K562 (cell line): ENCODE measurements at regions not wholly inside any gene's neighbourhood (a gene's known extent, or its start where the extent isn't known, plus 50 kb on each side); places are given as distances from the start of the nearest gene placed in this dataset.

Experiments used
- ATAC-seq: fragments of 200-7000 bp; cut with Tn5 transposase; 3 replicates; pipeline ENCODE4 v1.9.1; 2020; ENCODE audit warnings: moderate library complexity
- BruUV-seq: library from RNA; stranded (reverse); fragments of 400-500 nt; replicated peaks from 2 replicates; lab custom pipeline; 2021; lab: Mats Ljungman, UMichigan
- CTCF ChIA-PET: fragments of 300-600 bp; formaldehyde crosslinking; extraction: SDS; loops from one replicate; lab custom pipeline; 2021; ENCODE audit warnings: low intra/inter-chr PET ratio; lab: Yijun Ruan, JAX
- POLR2A ChIA-PET: fragments of 300-600, 350-650 bp; sonication (Branson Sonifier 250); formaldehyde crosslinking; extraction: SDS; loops from one replicate; lab custom pipeline; 2021; ENCODE audit warnings: antibody characterized with exemption, inconsistent platforms; lab: Yijun Ruan, JAX
- DNase-seq, 4 experiments: peaks; one replicate each; pipeline versions ENCODE4 v3.0.0 to v3.0.0-alpha.2; 2011 to 2018; ENCODE audit warnings: low spot score in 3 of 4, mixed read lengths in 3 of 4; ENCODE audit errors: extremely low read depth in 1 of 4
- FAIRE-seq: peaks from 2 replicates; lab custom pipeline; 2011; peaks lifted over from hg19 to GRCh38; lab: Jason Lieb, UNC
- H2AFZ ChIP-seq: 2 replicates; pipeline ENCODE4 v1.6.0; 2011; ENCODE audit warnings: low read depth, low read length, control low read depth, inconsistent platforms
- H3K27ac ChIP-seq: fragments of 200-600 bp; 3 replicates; pipeline ENCODE4 v1.8.0; 2011; ENCODE audit warnings: low read depth, mild to moderate bottlenecking, control low read depth, inconsistent platforms, low read length, moderate library complexity, mixed read lengths; ENCODE audit errors: extremely low read depth
- H3K27me3 ChIP-seq, 2 experiments: fragments of 300-600 bp in 1 of 2; 2 replicates in 1 of 2; 3 replicates in 1 of 2; pipeline versions ENCODE4 v1.6.0 to v1.8.0; 2011; ENCODE audit warnings: inconsistent platforms in 2 of 2, low read length in 2 of 2, mild to moderate bottlenecking in 1 of 2, mixed read lengths in 1 of 2, moderate library complexity in 1 of 2; ENCODE audit not compliant: control insufficient read depth in 2 of 2, insufficient read depth in 2 of 2
- H3K36me3 ChIP-seq: fragments of 300-600 bp; 3 replicates; pipeline ENCODE4 v1.8.0; 2011; ENCODE audit warnings: mild to moderate bottlenecking, low read length, inconsistent platforms; ENCODE audit not compliant: control insufficient read depth, insufficient read depth
- H3K4me1 ChIP-seq, 2 experiments: fragments of 200-600 bp in 1 of 2; replicated peaks in 1 of 2; 2 replicates in 1 of 2; 3 replicates in 1 of 2; pipeline versions ENCODE4 v1.5.1 to v1.8.0; 2011; ENCODE audit warnings: inconsistent platforms in 2 of 2, low read length in 2 of 2, mild to moderate bottlenecking in 1 of 2, mixed read lengths in 1 of 2, moderate library complexity in 1 of 2; ENCODE audit not compliant: control insufficient read depth in 2 of 2, insufficient read depth in 2 of 2
- H3K4me2 ChIP-seq: 2 replicates; pipeline ENCODE4 v1.6.1; 2011; ENCODE audit warnings: low read length, control low read depth, inconsistent platforms, mixed read lengths; ENCODE audit not compliant: insufficient read depth
- H3K4me3 ChIP-seq: fragments of 200-600 bp; sonication (generic), shearing (Covaris generic); 2 replicates; pipeline ENCODE4 v1.5.1; 2016; ENCODE audit warnings: control low read depth, inconsistent platforms
- H3K79me2 ChIP-seq: fragments of 200-600 bp; 3 replicates; pipeline ENCODE4 v1.8.0; 2011; ENCODE audit warnings: low read length, inconsistent platforms; ENCODE audit not compliant: control insufficient read depth, insufficient read depth
- H3K9ac ChIP-seq, 2 experiments: 2 replicates each; pipeline versions ENCODE4 v1.6.0 to v1.6.1; 2011; ENCODE audit warnings: low read depth in 2 of 2, low read length in 2 of 2, control low read depth in 1 of 2, inconsistent platforms in 1 of 2, mild to moderate bottlenecking in 1 of 2, mixed read lengths in 1 of 2; ENCODE audit not compliant: insufficient read depth in 1 of 2
- H3K9me1 ChIP-seq: one replicate; pipeline ENCODE4 v1.6.0; 2011; ENCODE audit warnings: inconsistent platforms, mild to moderate bottlenecking, low read length, moderate library complexity; ENCODE audit not compliant: control insufficient read depth, insufficient read depth
- H3K9me3 ChIP-seq: replicated peaks from 2 replicates; pipeline ENCODE4 v1.5.1; 2011; ENCODE audit warnings: low read depth, low read length, inconsistent platforms; ENCODE audit not compliant: control insufficient read depth, insufficient read depth
- H4K20me1 ChIP-seq: replicated peaks from 2 replicates; pipeline ENCODE4 v1.6.1; 2011; ENCODE audit warnings: low read length, inconsistent platforms, mixed read lengths; ENCODE audit not compliant: control insufficient read depth, insufficient read depth
- CCAR2 ChIP-seq: fragments of 200-400 bp; formaldehyde crosslinking; IDR thresholded peaks from 2 replicates; pipeline ENCODE4 v1.6.1; 2017; ENCODE audit warnings: mild to moderate bottlenecking, low read depth, low read length
- HDAC1 ChIP-seq, 2 experiments: fragments of 450-650 bp; IDR thresholded peaks; 2 replicates each; pipeline ENCODE4 v1.6.1; 2016 to 2017; ENCODE audit warnings: inconsistent platforms in 1 of 2, mild to moderate bottlenecking in 1 of 2, moderate library complexity in 1 of 2
- HNRNPLL ChIP-seq: fragments of 200-400 bp; formaldehyde crosslinking; IDR thresholded peaks from 2 replicates; pipeline ENCODE4 v1.6.1; 2017; ENCODE audit warnings: low read length, low read depth, mild to moderate bottlenecking; ENCODE audit not compliant: poor library complexity, severe bottlenecking
- RBM14 ChIP-seq: fragments of 200-400 bp; formaldehyde crosslinking; IDR thresholded peaks from 2 replicates; pipeline ENCODE4 v1.6.1; 2018; ENCODE audit warnings: low read depth, mild to moderate bottlenecking, low read length, moderate library complexity, borderline replicate concordance; ENCODE audit not compliant: insufficient read depth
- RBM22 ChIP-seq: fragments of 200-400 bp; formaldehyde crosslinking; IDR thresholded peaks from 2 replicates; pipeline ENCODE4 v1.6.1; 2018; ENCODE audit warnings: low read length, low read depth; ENCODE audit not compliant: poor library complexity, severe bottlenecking
- RFX5 ChIP-seq: IDR thresholded peaks from 2 replicates; pipeline ENCODE4 v1.6.1; 2011; ENCODE audit warnings: low read depth, mild to moderate bottlenecking, improper control_type of control experiment, low read length
- TAF1 ChIP-seq: IDR thresholded peaks from 2 replicates; pipeline ENCODE4 v1.6.1; 2011; ENCODE audit warnings: mild to moderate bottlenecking, low read length, moderate library complexity; ENCODE audit not compliant: insufficient read depth, control insufficient read depth, severe bottlenecking; ENCODE audit errors: extremely low read depth
- TAF9B ChIP-seq: fragments of 450-650 bp; IDR thresholded peaks from 2 replicates; pipeline ENCODE4 v1.6.1; 2018; ENCODE audit warnings: mild to moderate bottlenecking; ENCODE audit not compliant: partially characterized antibody
- ZNF263 ChIP-seq: sonication (generic); formaldehyde crosslinking; IDR thresholded peaks from 2 replicates; pipeline ENCODE4 v1.8.0; 2022; ENCODE audit warnings: mild to moderate bottlenecking, missing genetic modification reagents, borderline replicate concordance
- ZNF695 ChIP-seq: fragments of 450-650 bp; formaldehyde crosslinking; IDR thresholded peaks from 2 replicates; pipeline ENCODE4 v1.4.0; 2020; ENCODE audit warnings: mild to moderate bottlenecking, moderate library complexity
- WGBS: fragments of 100-300 bp; shearing (Covaris generic); methylation state at CpG from one replicate; pipeline ENCODE4 v1.1.6; 2016; ENCODE audit warnings: low coverage, mixed read lengths; ENCODE audit not compliant: insufficient coverage; ENCODE audit errors: missing lambda C conversion rate; 5-methylcytosine and 5-hydroxymethylcytosine counted together
- in situ Hi-C: fragments of 300-500 bp; cut with MboI; formaldehyde crosslinking; loops from 4 replicates; pipeline ENCODE4 v1.15.0; 2018; ENCODE audit warnings: inconsistent platforms, mixed read lengths
- intact Hi-C: fragments of 100-400 bp; cut with micrococcal nuclease; formaldehyde crosslinking; loops from 2 replicates; pipeline ENCODE4 v1.14.2; 2022
- TF ChIP-seq, protein P1 (sequence below): IDR thresholded peaks from 2 replicates; pipeline ENCODE4 v1.6.1; 2016; ENCODE audit warnings: missing genetic modification characterization, missing compliant biosample characterization
- TF ChIP-seq, protein P2 (sequence below): sonication (generic); formaldehyde crosslinking; IDR thresholded peaks from 2 replicates; pipeline ENCODE4 v1.8.0; 2022; ENCODE audit warnings: missing genetic modification reagents, mild to moderate bottlenecking, moderate library complexity, borderline replicate concordance
- TF ChIP-seq, protein P3 (sequence below): IDR thresholded peaks from 3 replicates; pipeline ENCODE4 v1.6.1; 2011; ENCODE audit warnings: borderline replicate concordance, mild to moderate bottlenecking; ENCODE audit not compliant: insufficient read length, insufficient read depth
- TF ChIP-seq, protein P4 (sequence below), 2 experiments: IDR thresholded peaks in 1 of 2; conservative IDR thresholded peaks in 1 of 2; 2 replicates each; pipeline ENCODE4 v1.6.1; 2016; ENCODE audit warnings: low read depth in 2 of 2, mild to moderate bottlenecking in 1 of 2, missing compliant biosample characterization in 1 of 2, missing genetic modification characterization in 1 of 2, moderate library complexity in 1 of 2

DNA sequence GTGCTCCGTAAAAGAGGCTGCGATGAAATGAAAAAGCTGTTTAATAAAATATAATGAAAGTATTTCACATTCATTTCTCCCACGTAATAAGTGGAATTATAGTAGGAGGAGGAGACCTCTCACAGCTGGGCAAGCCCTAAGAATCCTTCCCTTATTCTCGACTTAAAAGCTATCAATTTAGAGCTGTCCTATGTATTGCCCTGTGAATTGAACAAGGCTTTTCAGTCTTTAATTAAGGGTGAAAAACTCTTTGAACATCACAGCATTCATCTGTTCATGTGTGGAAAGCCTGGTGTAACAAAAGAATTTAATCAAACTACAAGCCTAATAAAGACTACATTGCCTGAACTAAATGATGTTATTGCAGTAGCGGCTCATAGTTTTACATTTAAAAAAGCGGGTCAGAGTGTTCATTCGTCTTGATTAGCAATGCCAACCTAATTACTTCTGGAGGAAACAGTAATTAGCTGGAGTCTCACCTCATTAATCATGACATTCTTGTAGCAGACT is 142.0 kb downstream of the ETNK1 start (continued):
- TF ChIP-seq CCAR2 (no peak), RFX5 (no peak), ZNF263 (CRISPR knock-in tag) (no peak)
- TF ChIP-seq, protein P1, sequence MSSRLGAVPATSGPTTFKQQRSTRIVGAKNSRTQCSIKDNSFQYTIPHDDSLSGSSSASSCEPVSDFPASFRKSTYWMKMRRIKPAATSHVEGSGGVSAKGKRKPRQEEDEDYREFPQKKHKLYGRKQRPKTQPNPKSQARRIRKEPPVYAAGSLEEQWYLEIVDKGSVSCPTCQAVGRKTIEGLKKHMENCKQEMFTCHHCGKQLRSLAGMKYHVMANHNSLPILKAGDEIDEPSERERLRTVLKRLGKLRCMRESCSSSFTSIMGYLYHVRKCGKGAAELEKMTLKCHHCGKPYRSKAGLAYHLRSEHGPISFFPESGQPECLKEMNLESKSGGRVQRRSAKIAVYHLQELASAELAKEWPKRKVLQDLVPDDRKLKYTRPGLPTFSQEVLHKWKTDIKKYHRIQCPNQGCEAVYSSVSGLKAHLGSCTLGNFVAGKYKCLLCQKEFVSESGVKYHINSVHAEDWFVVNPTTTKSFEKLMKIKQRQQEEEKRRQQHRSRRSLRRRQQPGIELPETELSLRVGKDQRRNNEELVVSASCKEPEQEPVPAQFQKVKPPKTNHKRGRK (tag): no peak

DNA sequence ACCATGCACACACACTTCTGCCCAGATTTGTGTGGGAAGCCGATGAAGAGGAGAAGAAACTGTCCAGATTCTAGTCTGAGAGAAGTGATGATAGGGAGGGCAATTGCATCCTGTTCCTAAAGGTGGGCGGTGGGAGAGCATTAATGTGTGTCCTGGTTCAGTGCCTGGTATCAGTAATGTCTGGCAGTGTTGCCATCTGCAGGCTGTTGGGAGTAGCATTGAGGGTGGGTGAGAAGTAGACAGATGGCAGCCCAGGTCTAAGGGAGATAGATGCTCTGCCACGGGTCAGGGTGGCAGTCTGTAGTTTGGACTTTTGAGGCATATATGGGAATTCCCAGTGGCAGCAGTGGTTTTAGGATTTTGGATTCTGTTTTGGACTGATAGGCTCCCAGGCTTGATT is 156.4 kb downstream of the ETNK1 start:
- ATAC-seq (no peak), DNase-seq (no peak), FAIRE-seq (no peak)
- no peak overlapping the region for H2AFZ ChIP-seq
- no peaks in the 10 kb centered on the region; a peak in 1 of 5 replicates for H3K27me3 ChIP-seq
- no peak overlapping the region for H3K4me3 ChIP-seq
- no TSS peak for BruUV-seq
- in situ Hi-C loops: no loop called here
- no peaks in the 10 kb centered on the region for H4K20me1 ChIP-seq
- no peaks in the 10 kb centered on the region for H3K4me1 ChIP-seq
- intact Hi-C loops: no loop called here
- 0% methylated on average over 3 of the region's 3 CpGs for WGBS
- H3K27ac ChIP-seq: no peak overlapping the region
- no peak overlapping the region for H3K9ac ChIP-seq
- no peaks in the 10 kb centered on the region for H3K9me1 ChIP-seq
- no peaks in the 10 kb centered on the region for H3K9me3 ChIP-seq
- H3K79me2 ChIP-seq: no peaks in the 10 kb centered on the region
- no peaks in the 10 kb centered on the region for H3K36me3 ChIP-seq
- CTCF ChIA-PET: no interaction called here
- POLR2A ChIA-PET: no interaction called here
- no peak overlapping the region for H3K4me2 ChIP-seq
- TF ChIP-seq TAF1 (no peak), ZNF695 (CRISPR knock-in tag) (no peak), HNRNPLL (no peak), TAF9B (no peak), RBM14 (no peak), RBM22 (no peak), HDAC1 (IDR thresholded peaks at IDR 0.05) (no peak)
- TF ChIP-seq, protein P2, sequence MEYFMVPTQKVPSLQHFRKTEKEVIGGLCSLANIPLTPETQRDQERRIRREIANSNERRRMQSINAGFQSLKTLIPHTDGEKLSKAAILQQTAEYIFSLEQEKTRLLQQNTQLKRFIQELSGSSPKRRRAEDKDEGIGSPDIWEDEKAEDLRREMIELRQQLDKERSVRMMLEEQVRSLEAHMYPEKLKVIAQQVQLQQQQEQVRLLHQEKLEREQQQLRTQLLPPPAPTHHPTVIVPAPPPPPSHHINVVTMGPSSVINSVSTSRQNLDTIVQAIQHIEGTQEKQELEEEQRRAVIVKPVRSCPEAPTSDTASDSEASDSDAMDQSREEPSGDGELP: no peak
- TF ChIP-seq, protein P3, sequence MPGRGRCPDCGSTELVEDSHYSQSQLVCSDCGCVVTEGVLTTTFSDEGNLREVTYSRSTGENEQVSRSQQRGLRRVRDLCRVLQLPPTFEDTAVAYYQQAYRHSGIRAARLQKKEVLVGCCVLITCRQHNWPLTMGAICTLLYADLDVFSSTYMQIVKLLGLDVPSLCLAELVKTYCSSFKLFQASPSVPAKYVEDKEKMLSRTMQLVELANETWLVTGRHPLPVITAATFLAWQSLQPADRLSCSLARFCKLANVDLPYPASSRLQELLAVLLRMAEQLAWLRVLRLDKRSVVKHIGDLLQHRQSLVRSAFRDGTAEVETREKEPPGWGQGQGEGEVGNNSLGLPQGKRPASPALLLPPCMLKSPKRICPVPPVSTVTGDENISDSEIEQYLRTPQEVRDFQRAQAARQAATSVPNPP: no peak
- TF ChIP-seq, protein P4, sequence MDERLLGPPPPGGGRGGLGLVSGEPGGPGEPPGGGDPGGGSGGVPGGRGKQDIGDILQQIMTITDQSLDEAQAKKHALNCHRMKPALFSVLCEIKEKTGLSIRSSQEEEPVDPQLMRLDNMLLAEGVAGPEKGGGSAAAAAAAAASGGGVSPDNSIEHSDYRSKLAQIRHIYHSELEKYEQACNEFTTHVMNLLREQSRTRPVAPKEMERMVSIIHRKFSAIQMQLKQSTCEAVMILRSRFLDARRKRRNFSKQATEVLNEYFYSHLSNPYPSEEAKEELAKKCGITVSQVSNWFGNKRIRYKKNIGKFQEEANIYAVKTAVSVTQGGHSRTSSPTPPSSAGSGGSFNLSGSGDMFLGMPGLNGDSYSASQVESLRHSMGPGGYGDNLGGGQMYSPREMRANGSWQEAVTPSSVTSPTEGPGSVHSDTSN (CRISPR knock-in tag; IDR thresholded peaks at IDR 0.05; ENCODE audit: low read depth): no peak
- TF ChIP-seq, protein P4 (tag; conservative IDR thresholded peaks at IDR 0.05; ENCODE audit: low read depth): no peak
